Trophoblast cell (in vitro differentiated cells and primary cell): ENCODE measurements at regions not wholly inside any gene's neighbourhood (a gene's known extent, or its start where the extent isn't known, plus 50 kb on each side); places are given as distances from the start of the nearest gene placed in this dataset.

Source experiments
- DNase-seq, 2 donors: peaks; one replicate each; pipeline ENCODE4 v3.0.0-alpha.2; 2016
- H2AFZ ChIP-seq: 2 replicates; pipeline ENCODE4 v1.6.1; 2013; ENCODE audit warnings: low read length, moderate library complexity, mild to moderate bottlenecking; ENCODE audit not compliant: insufficient read depth, poor library complexity
- H2AK5ac ChIP-seq: 2 replicates; pipeline ENCODE4 v1.6.1; 2013; ENCODE audit warnings: mild to moderate bottlenecking, low read length
- H2BK120ac ChIP-seq: 2 replicates; pipeline ENCODE4 v1.6.1; 2013; ENCODE audit warnings: low read length, mild to moderate bottlenecking, moderate library complexity; ENCODE audit not compliant: insufficient read depth, poor library complexity
- H2BK12ac ChIP-seq: 2 replicates; pipeline ENCODE4 v1.6.1; 2013; ENCODE audit warnings: mild to moderate bottlenecking, low read length, moderate library complexity
- H2BK5ac ChIP-seq: 2 replicates; pipeline ENCODE4 v1.6.1; 2013; ENCODE audit warnings: low read length, low read depth, moderate library complexity, mild to moderate bottlenecking; ENCODE audit not compliant: poor library complexity
- H3K14ac ChIP-seq: 2 replicates; pipeline ENCODE4 v1.6.1; 2013; ENCODE audit warnings: mild to moderate bottlenecking, low read length
- H3K18ac ChIP-seq: 2 replicates; pipeline ENCODE4 v1.6.1; 2013; ENCODE audit warnings: mild to moderate bottlenecking, low read length
- H3K23ac ChIP-seq: 2 replicates; pipeline ENCODE4 v1.6.1; 2013; ENCODE audit warnings: low read length
- H3K27ac ChIP-seq: 2 replicates; pipeline ENCODE4 v1.5.1; 2013; ENCODE audit warnings: low read depth, mild to moderate bottlenecking, inconsistent platforms, low read length, moderate library complexity
- H3K27me3 ChIP-seq: 2 replicates; pipeline ENCODE4 v1.6.1; 2013; ENCODE audit warnings: inconsistent platforms, mild to moderate bottlenecking, low read length, moderate library complexity; ENCODE audit not compliant: insufficient read depth
- H3K36me3 ChIP-seq, 2 experiments: 1 replicate in 1 of 2; 2 replicates in 1 of 2; pipeline ENCODE4 v1.6.1; 2013; ENCODE audit warnings: low read length in 2 of 2, mild to moderate bottlenecking in 2 of 2, moderate library complexity in 1 of 2; ENCODE audit not compliant: insufficient read depth in 2 of 2, control insufficient read depth in 1 of 2
- H3K4ac ChIP-seq: 2 replicates; pipeline ENCODE4 v1.6.1; 2013; ENCODE audit warnings: low read depth, mild to moderate bottlenecking, low read length, moderate library complexity
- H3K4me1 ChIP-seq, 2 experiments: 1 replicate in 1 of 2; 2 replicates in 1 of 2; pipeline ENCODE4 v1.6.1; 2013; ENCODE audit warnings: low read length in 2 of 2, mild to moderate bottlenecking in 2 of 2, moderate library complexity in 1 of 2; ENCODE audit not compliant: insufficient read depth in 2 of 2, control insufficient read depth in 1 of 2
- H3K4me2 ChIP-seq: 2 replicates; pipeline ENCODE4 v1.6.1; 2013; ENCODE audit warnings: inconsistent platforms, mild to moderate bottlenecking, low read length, moderate library complexity
- H3K4me3 ChIP-seq: 2 replicates; pipeline ENCODE4 v1.5.1; 2013; ENCODE audit warnings: mild to moderate bottlenecking, low read depth, low read length, inconsistent platforms
- H3K79me1 ChIP-seq: one replicate; pipeline ENCODE4 v1.6.1; 2013; ENCODE audit warnings: low read length
- H3K79me2 ChIP-seq: 2 replicates; pipeline ENCODE4 v1.6.1; 2013; ENCODE audit warnings: low read length, mild to moderate bottlenecking; ENCODE audit not compliant: control insufficient read depth, insufficient read depth, poor library complexity
- H3K9ac ChIP-seq: 2 replicates; pipeline ENCODE4 v1.6.1; 2013; ENCODE audit warnings: mild to moderate bottlenecking, low read length
- H3K9me3 ChIP-seq: 2 replicates; pipeline ENCODE4 v1.6.1; 2013; ENCODE audit warnings: low read depth, mild to moderate bottlenecking, control low read depth, inconsistent platforms, low read length; ENCODE audit not compliant: insufficient read depth
- H4K12ac ChIP-seq: 2 replicates; pipeline ENCODE4 v1.6.1; 2013; ENCODE audit warnings: low read depth, mild to moderate bottlenecking, low read length, moderate library complexity
- H4K8ac ChIP-seq: 2 replicates; pipeline ENCODE4 v1.6.1; 2013; ENCODE audit warnings: low read depth, mild to moderate bottlenecking, low read length, moderate library complexity
- H4K91ac ChIP-seq: one replicate; pipeline ENCODE4 v1.6.1; 2013; ENCODE audit warnings: low read depth, mild to moderate bottlenecking, low read length, moderate library complexity
- WGBS: extraction: QIAGEN DNeasy Blood & Tissue Kit; methylation state at CpG from one replicate; pipeline ENCODE4 v1.1.7; 2013; ENCODE audit warnings: missing lambda C conversion rate; ENCODE audit not compliant: insufficient read length, insufficient coverage; ENCODE audit errors: extremely low coverage; 5-methylcytosine and 5-hydroxymethylcytosine counted together

DNA sequence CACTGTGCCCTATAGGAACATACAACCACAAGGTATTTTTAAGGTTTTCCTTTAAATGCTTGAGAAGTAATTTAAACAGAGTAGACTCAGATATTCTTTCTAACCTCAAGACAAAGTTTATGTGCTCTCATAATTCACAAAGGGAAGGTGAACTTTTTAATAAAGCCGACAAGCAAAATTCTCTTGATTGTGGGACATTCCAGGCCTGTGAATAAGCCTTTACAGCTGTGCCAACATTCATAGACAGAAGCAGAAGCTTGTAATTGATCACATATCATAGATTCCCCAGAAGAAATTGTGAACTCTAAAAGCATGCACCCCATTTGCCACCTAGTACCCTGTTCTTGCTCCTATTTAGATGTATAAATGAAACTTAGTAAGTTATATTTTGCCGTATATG, 1107.8 kb upstream of the SEMA6A start:
- Histone ChIP-seq H3K79me1 (no peaks in the 10 kb centered on the region), H3K23ac (no peak overlapping the region), H4K12ac (no peak overlapping the region), H4K91ac (no peak overlapping the region), H3K27me3 (no peaks in the 10 kb centered on the region), H4K8ac (no peak overlapping the region), H3K4me2 (no peak overlapping the region), H3K4me3 (no peak overlapping the region), H2AK5ac (no peak overlapping the region), H3K18ac (no peak overlapping the region), H3K9ac (no peak overlapping the region), H3K4me1 (no peaks in the 10 kb centered on the region), H2BK12ac (no peak overlapping the region), H2BK5ac (no peak overlapping the region), H2BK120ac (no peak overlapping the region), H3K36me3 (no peaks in the 10 kb centered on the region), H3K4ac (no peak overlapping the region), H2AFZ (no peak overlapping the region), H3K27ac (no peak overlapping the region), H3K9me3 (no peaks in the 10 kb centered on the region), H3K79me2 (no peaks in the 10 kb centered on the region), H3K14ac (no peak overlapping the region)
- DNase-seq: no peak
- WGBS: no CpG with 5 or more reads among the region's 2 CpGs

GRCh38 chr5:117681431-117682254, 1107.0 kb upstream of the SEMA6A start:
- H4K8ac ChIP-seq: no peak overlapping the region
- no peak overlapping the region for H3K4ac ChIP-seq
- DNase-seq: no peak
- H3K79me1 ChIP-seq: no peaks in the 10 kb centered on the region
- H3K9me3 ChIP-seq: no peaks in the 10 kb centered on the region
- no peak overlapping the region for H4K91ac ChIP-seq
- no peak overlapping the region for H2AK5ac ChIP-seq
- no peak overlapping the region for H3K4me2 ChIP-seq
- no peak overlapping the region for H2BK120ac ChIP-seq
- H3K18ac ChIP-seq: no peak overlapping the region
- H3K14ac ChIP-seq: no peak overlapping the region
- H4K12ac ChIP-seq: no peak overlapping the region
- WGBS: no CpG with 5 or more reads among the region's 6 CpGs
- no peak overlapping the region for H3K27ac ChIP-seq
- H3K36me3 ChIP-seq: no peaks in the 10 kb centered on the region
- H2BK12ac ChIP-seq: no peak overlapping the region
- no peak overlapping the region for H3K9ac ChIP-seq
- no peaks in the 10 kb centered on the region for H3K4me1 ChIP-seq
- H2BK5ac ChIP-seq: no peak overlapping the region
- no peak overlapping the region for H2AFZ ChIP-seq
- no peak overlapping the region for H3K4me3 ChIP-seq
- no peaks in the 10 kb centered on the region for H3K27me3 ChIP-seq
- no peak overlapping the region for H3K23ac ChIP-seq
- no peaks in the 10 kb centered on the region for H3K79me2 ChIP-seq

DNA sequence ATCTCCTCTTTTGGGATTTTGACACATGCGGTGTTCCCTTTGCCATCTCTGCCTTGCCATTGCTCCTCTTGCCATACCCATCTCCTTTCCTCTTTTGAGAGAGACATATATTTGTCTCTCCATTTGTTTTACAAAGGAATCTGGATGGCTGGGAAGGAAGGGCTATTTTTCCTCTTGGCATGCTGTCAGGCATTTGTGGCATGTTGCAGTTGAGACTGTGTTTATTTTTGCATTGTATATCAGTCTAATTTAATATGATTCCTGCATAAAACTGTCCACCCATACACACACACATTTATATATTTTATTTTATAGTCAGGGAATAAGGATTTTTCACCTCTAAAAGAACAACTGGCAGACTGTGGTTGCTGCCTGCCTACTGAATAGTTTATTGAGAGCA, 1105.8 kb upstream of the SEMA6A start:
- H2BK120ac ChIP-seq: no peak overlapping the region
- no peak overlapping the region for H3K27ac ChIP-seq
- H4K91ac ChIP-seq: no peak overlapping the region
- H4K12ac ChIP-seq: no peak overlapping the region
- no peaks in the 10 kb centered on the region for H3K36me3 ChIP-seq
- H3K79me2 ChIP-seq: no peaks in the 10 kb centered on the region
- H3K79me1 ChIP-seq: no peaks in the 10 kb centered on the region
- no peak overlapping the region for H3K4ac ChIP-seq
- no peak overlapping the region for H2BK12ac ChIP-seq
- H3K27me3 ChIP-seq: no peaks in the 10 kb centered on the region
- no peak overlapping the region for H3K14ac ChIP-seq
- WGBS: no CpG with 5 or more reads among the region's 1 CpG
- H2BK5ac ChIP-seq: no peak overlapping the region
- no peaks in the 10 kb centered on the region for H3K4me1 ChIP-seq
- no peak overlapping the region for H2AK5ac ChIP-seq
- no peak overlapping the region for H4K8ac ChIP-seq
- H3K9ac ChIP-seq: no peak overlapping the region
- H2AFZ ChIP-seq: no peak overlapping the region
- no peak overlapping the region for H3K4me3 ChIP-seq
- no peak for DNase-seq
- H3K4me2 ChIP-seq: no peak overlapping the region
- no peak overlapping the region for H3K23ac ChIP-seq
- no peaks in the 10 kb centered on the region for H3K9me3 ChIP-seq
- H3K18ac ChIP-seq: no peak overlapping the region

GRCh38 chr5:117679046-117679445, 1104.4 kb upstream of the SEMA6A start:
- Histone ChIP-seq H3K14ac (no peak overlapping the region), H4K12ac (no peak overlapping the region), H3K27me3 (no peaks in the 10 kb centered on the region), H2BK120ac (no peak overlapping the region), H3K4ac (no peak overlapping the region), H3K4me3 (no peak overlapping the region), H2AFZ (no peak overlapping the region), H3K18ac (no peak overlapping the region), H2BK12ac (no peak overlapping the region), H3K9me3 (no peaks in the 10 kb centered on the region), H3K79me1 (no peaks in the 10 kb centered on the region), H4K91ac (no peak overlapping the region), H4K8ac (no peak overlapping the region), H3K27ac (no peak overlapping the region), H3K79me2 (no peaks in the 10 kb centered on the region), H2BK5ac (no peak overlapping the region), H3K9ac (no peak overlapping the region), H2AK5ac (no peak overlapping the region), H3K4me2 (no peak overlapping the region), H3K4me1 (no peaks in the 10 kb centered on the region), H3K36me3 (no peaks in the 10 kb centered on the region), H3K23ac (no peak overlapping the region)
- WGBS: no CpG with 5 or more reads among the region's 4 CpGs
- DNase-seq: no peak
